ENCODE measurements at regions not wholly inside any gene's neighbourhood (a gene's known extent, or its start where the extent isn't known, plus 50 kb on each side); places are given as distances from the start of the nearest gene placed in this dataset.

- peak; percentile 34 for DNase-seq (ENCODE audit: low spot score)
These were observed 50.1 kb upstream of the POU5F2 start for GRCh38 chr5:93791518-93791972.

Data from NAMALWA (cell line).